ENCODE measurements at regions not wholly inside any gene's neighbourhood (a gene's known extent, or its start where the extent isn't known, plus 50 kb on each side); places are given as distances from the start of the nearest gene placed in this dataset.

DNA sequence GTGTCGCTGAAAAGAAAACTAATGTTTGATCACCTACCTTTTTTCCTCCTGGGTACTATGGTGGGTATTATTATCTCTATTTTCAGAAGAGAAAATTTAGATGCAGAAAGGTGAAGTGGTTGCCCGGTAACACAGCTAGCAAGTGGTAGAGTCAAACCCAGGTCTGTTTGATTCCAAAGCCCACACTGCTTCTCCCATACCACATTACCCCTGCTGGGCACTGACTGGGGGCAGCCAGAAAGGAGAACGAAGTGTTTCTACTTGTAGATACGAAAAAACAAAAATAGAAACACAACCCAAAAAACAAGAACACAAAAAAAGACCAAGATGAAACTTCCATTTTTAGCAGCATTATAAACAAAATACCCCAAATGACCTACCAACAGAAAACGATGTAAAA is 142.2 kb downstream of the SLC41A2 start:
- intact Hi-C loops (cut with DNase I), result no loop called here
- Histone ChIP-seq H3K27ac (no peak overlapping the region), H3K27me3 (no peaks in the 10 kb centered on the region), H3K4me3 (no peak overlapping the region), H3K4me1 (no peaks in the 10 kb centered on the region), H3K9me3 (peaks cover 0 to 15% (median 0%) of the 10 kb centered on the region in 11 donors), H3K36me3 (no peaks in the 10 kb centered on the region)
- DNase-seq (no peak), ATAC-seq (no peak)
- TF ChIP-seq, protein P1, sequence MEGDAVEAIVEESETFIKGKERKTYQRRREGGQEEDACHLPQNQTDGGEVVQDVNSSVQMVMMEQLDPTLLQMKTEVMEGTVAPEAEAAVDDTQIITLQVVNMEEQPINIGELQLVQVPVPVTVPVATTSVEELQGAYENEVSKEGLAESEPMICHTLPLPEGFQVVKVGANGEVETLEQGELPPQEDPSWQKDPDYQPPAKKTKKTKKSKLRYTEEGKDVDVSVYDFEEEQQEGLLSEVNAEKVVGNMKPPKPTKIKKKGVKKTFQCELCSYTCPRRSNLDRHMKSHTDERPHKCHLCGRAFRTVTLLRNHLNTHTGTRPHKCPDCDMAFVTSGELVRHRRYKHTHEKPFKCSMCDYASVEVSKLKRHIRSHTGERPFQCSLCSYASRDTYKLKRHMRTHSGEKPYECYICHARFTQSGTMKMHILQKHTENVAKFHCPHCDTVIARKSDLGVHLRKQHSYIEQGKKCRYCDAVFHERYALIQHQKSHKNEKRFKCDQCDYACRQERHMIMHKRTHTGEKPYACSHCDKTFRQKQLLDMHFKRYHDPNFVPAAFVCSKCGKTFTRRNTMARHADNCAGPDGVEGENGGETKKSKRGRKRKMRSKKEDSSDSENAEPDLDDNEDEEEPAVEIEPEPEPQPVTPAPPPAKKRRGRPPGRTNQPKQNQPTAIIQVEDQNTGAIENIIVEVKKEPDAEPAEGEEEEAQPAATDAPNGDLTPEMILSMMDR (IDR thresholded peaks at IDR 0.05), result no peak
- WGBS, 2 donors, result 78 to 82% methylated on average over 5 of the region's 5 CpGs

DNA sequence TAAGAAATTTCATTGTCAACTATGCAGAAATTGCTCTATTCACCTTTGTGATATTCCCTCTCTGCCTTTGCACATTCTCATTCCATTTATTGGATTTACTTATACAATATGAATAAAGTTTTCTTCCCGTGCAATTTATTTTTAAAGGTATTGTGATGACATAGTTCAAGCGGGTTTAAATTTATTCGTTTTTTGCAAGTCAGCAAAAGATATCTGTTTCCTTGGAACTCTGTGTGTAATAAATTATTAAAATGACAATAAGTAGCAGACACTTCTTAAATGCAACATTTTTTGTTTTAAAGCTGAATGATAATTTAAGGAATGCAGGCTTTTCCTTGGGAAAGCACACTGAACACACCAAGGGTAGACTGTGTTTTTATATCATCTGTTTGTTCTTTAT is 143.1 kb downstream of the SLC41A2 start:
- peaks cover 0 to 13% (median 0%) of the 10 kb centered on the region in 11 donors for H3K9me3 ChIP-seq
- no peak overlapping the region for H3K27ac ChIP-seq
- DNase-seq, result no peak
- no peaks in the 10 kb centered on the region for H3K36me3 ChIP-seq
- intact Hi-C loops (cut with DNase I), result no loop called here
- no peak for ATAC-seq
- TF ChIP-seq, protein P1 (IDR thresholded peaks at IDR 0.05), result no peak
- H3K4me3 ChIP-seq, result no peak overlapping the region
- H3K27me3 ChIP-seq, result no peaks in the 10 kb centered on the region
- H3K4me1 ChIP-seq, result no peaks in the 10 kb centered on the region
- 62 to 87% methylated on average over 3 of the region's 3 CpGs for WGBS, 2 donors
